HG02870 (cell line): ENCODE measurements at regions not wholly inside any gene's neighbourhood (a gene's known extent, or its start where the extent isn't known, plus 50 kb on each side); places are given as distances from the start of the nearest gene placed in this dataset.

Source experiments
- ATAC-seq: cut with Tn5 transposase; IDR thresholded peaks from one replicate; pipeline ENCODE4 v1.9.1; 2021; ENCODE audit warnings: mild to moderate bottlenecking, moderate library complexity; ENCODE audit not compliant: unreplicated experiment

DNA sequence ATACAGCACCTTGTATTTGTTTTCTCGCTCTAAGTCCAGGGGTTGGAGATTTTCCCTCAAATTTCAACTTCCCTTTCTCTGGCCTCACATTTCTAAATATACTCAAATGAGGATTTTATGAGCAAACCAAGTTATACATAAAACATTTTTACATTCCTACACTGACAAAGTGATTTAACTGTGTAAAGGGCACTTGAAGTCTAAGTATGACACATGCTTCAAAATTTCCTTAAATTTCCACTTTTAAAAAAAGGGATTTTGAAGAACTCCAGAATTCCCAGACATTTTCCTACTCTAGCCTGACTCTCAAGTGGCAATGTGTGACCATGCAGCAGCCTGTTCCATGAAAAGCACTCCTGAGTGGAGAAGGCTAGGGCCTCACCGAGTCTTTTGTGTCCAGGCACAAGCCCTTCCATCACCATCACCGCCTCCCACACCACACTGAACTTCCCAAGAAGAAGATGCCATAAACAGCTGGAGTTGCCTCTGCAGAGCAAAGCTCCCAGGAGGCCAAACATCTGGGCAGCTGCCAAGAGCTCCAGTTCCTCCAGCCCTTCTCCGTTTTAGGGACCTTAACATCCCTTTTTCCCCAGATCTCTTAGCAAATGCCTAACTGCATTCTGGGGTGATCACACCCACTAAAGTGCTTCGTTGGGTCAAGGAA, 68.9 kb downstream of the NCR2 start:
- ATAC-seq = no peak

- no peak for ATAC-seq
Observed at GRCh38 chr6:41405941-41406727, 70.7 kb downstream of the NCR2 start.

DNA sequence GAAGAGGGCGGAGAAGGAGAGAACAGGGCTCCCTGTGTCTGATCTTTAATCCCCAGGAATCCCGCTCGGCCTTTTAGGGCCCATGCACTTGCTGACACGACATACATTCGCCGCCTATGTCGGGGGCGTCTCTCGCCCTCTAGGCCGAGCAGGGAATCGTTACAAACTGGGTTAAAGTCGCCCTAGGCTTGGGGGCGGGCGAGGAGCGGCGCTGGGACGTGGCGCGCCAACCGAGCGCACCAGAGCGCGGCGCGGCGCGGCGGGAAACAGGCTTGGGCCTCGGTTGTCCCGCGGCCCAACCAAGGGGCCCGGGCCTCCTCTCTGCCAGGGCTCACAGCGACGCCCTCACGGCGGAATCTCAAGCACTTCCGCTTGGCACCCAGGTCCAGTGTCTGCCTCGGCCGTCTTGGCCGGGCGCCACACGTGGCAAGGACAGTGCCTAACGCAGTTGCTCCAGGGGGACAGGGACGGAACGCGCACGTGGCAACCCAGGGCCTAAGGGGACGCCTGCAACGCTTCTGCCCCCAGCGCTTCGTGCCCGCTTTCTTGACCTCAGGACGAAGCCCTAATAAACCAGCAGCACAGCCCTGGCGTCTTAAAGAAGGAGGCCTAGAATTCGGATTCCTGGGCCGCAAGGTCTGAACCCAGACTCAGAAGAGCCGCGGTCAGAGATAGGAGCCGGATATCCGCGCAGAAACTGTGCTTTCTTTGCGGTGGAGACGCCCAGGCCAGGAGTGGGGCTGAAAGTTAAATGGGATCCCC, 71.5 kb downstream of the NCR2 start:
- no peak for ATAC-seq

DNA sequence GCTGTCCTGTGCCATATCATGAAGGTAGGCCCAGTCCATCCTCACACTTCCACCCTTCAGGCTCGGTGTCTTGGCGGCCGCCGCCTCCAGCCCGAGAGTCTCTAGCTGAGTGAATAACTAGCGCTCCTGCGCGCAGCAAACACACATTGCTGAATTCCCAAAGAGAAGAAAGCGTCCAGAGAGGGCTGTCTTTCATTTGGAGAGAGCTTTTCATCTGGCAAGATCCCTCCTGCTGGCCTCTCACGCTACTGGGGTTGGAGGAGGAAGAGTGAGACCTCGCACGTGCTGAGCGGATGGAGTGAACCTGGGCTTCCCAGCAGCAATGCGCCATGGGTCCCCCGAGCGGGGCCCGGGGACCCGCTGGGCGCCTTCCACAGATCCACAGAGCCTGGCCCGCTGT, 73.2 kb downstream of the NCR2 start:
- no peak for ATAC-seq

GRCh38 chr6:41408982-41409381, 73.6 kb downstream of the NCR2 start:
- no peak for ATAC-seq

GRCh38 chr6:41409489-41409888, 74.1 kb downstream of the NCR2 start:
- no peak for ATAC-seq

- ATAC-seq = no peak
Observed at GRCh38 chr6:41411961-41412360, 76.6 kb downstream of the NCR2 start.

- no peak for ATAC-seq
Observed at GRCh38 chr6:41413250-41413649, 77.8 kb downstream of the NCR2 start.

GRCh38 chr6:41416501-41416837, 81.1 kb downstream of the NCR2 start:
- no peak for ATAC-seq

DNA sequence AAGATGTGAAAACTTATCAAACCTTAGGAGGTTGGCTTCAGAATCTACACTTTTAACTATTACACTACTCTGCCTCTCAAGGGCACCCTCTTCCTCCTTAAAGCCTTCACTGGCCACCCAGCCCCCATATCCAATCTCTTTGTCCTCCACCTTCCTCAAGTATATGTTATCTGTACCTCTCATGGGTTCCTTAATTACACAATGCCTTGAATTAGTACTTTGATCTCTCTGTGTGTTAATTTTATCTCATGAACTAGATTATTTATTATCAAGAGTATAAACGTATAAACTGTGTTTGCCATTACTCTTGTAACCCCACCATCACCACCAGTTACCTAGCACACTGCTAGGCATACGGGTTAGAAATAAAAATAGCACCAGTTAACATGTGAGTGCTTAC, 83.3 kb downstream of the NCR2 start:
- ATAC-seq = no peak

DNA sequence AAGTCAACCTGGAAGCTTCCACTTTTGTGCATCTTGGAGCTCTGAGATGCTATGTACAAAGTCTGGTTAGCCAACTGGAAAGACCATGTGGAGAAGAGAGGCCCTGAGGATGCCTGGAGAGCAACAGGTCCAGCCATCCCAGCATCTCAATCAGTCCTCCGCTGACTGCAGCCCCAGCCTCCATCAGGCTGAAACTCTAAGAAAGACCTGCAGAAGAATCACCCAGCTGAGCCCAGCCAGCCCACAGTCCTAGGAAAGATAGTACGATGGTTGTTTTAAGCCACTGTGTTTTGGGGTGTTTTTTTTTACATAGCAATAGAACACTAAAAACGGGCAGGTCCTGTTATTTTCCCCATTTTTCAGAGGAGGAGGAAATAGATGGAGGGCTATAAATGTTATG, 84.0 kb downstream of the NCR2 start:
- ATAC-seq = no peak

DNA sequence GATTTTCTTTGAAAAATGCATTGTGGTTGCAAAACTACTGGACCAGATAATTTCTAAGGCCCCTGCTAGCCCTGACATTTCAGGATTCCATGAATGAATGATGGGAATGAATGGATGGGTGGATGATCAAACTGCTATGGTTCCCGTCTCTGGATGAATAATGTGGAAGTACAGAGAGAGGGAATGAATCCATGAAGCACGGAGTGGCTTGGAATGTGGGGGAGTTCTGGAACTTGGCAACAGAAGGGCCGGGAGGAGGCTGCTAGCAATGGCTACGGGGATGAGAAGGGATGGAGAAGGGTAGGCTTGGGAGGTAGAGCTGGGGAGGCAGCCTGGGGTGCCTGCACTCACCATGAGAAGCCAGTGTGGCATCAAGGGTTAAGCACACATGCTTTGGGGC, 84.8 kb downstream of the NCR2 start:
- ATAC-seq = no peak

DNA sequence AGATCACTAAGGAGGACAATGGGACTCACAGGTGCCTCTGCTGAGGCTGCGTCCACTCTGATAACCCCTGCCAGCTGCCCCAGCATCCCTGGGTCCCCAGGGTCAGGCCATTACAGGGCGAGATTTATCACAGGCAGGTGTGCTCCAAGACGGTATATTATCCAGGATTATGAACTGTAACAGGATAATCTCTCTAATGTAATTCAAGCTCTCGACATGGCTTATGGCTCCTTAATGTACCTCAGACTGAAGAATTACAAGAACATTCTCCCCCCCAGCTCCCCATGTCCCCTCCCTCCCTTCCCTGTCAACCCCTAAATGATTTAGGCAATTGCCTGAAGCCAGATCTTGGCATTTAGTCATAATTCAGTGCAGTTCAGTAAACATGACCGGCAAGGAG, 86.8 kb downstream of the NCR2 start:
- ATAC-seq = no peak

DNA sequence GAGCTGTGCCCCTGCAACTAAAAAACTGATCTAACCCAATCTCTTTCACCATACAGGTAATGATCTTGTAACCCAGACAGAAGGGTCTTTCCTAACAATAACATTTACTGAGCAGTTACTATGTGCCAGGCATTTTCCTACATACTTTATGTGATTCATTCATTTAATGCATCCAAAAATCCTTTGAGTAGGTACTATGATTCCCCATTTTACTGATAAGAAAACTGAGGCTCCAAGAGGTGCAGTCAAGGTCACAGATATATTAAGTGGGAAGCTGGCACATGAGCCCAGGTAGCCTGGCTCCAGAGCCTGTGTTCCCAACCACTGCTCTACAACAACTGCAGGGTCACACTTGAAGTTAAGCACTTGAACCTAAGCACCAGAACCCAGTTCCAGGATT, 87.6 kb downstream of the NCR2 start:
- no peak for ATAC-seq

- ATAC-seq = no peak
Observed at GRCh38 chr6:41424370-41425058, 89.1 kb downstream of the NCR2 start.

DNA sequence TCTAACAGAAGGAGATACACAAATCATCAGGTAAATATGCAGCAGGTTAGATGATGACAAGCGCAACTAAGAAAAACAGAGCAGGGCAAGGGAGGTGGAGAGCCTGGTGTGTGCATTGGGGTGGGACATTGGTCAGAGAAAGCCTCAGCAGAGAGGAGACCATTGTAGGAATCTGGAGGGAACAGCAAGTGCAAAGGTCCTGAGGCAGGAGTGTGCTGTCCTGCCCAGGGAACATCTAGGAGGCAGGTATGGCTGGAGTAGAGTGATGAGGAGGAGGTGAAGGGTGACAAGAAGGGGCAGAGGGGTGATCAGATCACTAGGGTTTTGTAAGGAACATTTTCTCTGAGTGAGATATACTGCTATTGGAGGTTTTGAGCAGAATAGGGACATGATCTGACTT, 90.1 kb downstream of the NCR2 start:
- ATAC-seq = no peak

- no peak for ATAC-seq
Observed at GRCh38 chr6:41426438-41426851, 91.0 kb downstream of the NCR2 start.

DNA sequence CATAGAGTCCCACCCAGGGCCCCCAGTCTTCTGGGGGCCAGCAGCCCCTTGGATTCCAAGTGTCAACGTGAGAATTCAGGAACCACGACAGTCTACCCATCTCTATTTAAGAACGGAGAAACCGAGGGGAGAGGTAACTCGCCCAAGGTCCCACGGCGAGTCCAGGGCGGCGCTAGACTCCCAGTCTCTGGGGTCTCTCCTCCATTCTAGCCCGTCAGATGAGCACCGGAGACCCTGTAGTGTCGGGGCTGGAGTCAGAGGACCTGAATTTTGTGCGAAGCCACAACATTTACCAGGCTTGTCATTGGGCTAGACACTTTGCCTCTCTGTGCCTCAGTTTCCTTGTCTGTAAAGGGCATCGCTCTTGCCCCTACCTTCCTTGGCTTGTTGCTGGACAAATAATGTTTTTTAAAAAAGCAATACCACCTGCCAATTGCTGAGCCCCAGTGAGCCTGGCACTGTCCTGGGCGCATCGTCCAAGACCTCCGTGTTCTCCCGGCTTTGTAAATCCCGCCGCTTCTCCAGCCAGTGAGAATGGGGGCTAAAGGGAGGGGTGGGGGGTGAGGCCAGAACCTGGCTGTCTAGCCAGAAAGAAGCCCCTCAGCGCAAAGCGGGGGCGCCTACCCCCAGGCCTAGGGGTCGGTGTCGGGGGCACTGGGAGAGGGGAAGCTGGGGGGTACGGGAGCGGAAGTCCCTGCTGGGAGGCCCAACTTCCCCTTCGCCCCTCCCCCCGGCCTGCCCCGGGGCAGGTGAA, 91.7 kb downstream of the NCR2 start:
- ATAC-seq = no peak

DNA sequence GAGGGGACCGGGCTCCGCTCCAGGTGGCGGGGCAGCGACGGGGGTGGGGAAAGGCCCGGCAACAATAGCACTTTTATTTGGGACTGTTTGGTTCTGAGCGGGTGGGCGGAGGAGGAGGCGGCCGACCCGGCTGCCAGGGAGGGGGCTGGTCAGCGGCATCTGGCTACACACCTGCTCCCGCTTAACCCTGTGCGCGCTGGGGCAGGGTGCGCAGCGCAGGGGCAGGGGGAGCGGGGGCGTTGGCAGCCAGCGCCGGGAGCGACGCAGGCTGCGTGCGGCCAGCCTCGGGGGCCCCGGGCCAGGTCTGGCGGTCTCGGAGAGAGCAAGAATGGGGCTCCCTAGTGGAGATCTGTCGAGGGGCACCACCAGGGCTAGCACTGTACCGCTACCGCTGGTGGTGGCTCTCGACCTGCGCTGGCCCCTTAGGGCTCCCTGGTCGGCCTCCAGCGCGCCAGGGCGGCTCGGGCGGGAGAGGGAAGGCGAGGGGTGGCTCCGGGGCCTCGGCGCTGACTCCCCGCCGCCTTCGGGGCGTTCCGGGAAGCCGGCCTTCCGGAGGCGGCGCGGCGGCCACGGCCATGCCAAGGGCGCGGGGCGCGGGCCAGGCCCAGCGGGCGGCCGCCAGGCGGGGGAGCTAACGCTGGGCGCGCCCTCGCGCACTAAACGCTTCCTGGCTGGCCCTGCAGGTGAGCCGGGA, 92.4 kb downstream of the NCR2 start:
- ATAC-seq = no peak

DNA sequence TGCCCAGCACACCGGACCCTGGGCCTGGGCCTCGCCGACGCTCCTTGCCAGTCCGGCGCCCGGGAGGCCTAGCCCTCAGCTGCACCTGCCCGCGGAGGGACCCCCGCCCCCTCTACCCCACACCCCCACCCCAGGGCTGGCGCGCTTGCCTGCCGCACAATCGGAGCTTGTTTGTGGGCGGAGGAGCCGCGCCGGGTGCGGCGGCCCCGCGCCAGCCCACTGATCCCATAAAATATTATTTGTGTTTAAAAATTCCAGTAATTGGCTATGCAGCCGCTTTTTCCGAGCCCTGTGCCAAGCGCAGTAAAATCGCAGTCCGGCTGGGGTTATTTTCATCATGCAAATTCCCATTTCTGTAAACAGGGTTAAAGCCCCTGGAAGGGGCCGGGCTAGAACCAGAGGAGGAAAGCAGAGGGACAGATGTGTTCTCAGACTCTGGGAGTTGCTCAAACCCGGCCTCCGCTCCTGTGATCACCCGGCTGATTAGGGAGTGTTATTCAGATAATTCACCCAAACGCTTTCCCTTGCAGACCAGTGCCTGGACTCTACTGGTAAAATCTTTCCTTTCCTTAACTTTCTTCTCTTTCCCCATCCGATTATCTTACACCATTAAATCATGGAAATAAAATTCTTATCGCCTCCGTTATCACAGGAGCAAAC, 93.1 kb downstream of the NCR2 start:
- ATAC-seq = no peak
